HepG2 (cell line): ENCODE measurements at regions not wholly inside any gene's neighbourhood (a gene's known extent, or its start where the extent isn't known, plus 50 kb on each side); places are given as distances from the start of the nearest gene placed in this dataset.

Source experiments
- ETV6 ChIP-seq: sonication (generic); formaldehyde crosslinking; conservative IDR thresholded peaks from 2 replicates; pipeline ENCODE4 v1.4.0; 2020; ENCODE audit warnings: missing genetic modification reagents
- FOXK2 ChIP-seq: fragments of 450-650 bp; IDR thresholded peaks from 2 replicates; pipeline ENCODE4 v1.6.1; 2016
- KMT2B ChIP-seq: IDR thresholded peaks from 2 replicates; pipeline ENCODE4 v1.6.1; 2016; ENCODE audit warnings: missing genetic modification reagents, missing compliant biosample characterization
- MBD4 ChIP-seq: IDR thresholded peaks from 2 replicates; pipeline ENCODE4 v1.6.1; 2012; ENCODE audit warnings: low read length, inconsistent platforms, borderline replicate concordance
- STAT5B ChIP-seq: sonication (generic); formaldehyde crosslinking; IDR thresholded peaks from 2 replicates; pipeline ENCODE4 v1.4.0; 2020; ENCODE audit warnings: missing genetic modification reagents
- ZBTB1 ChIP-seq: sonication (generic); formaldehyde crosslinking; IDR thresholded peaks from 2 replicates; pipeline ENCODE4 v1.4.0; 2020; ENCODE audit warnings: missing genetic modification reagents, borderline replicate concordance
- ZFP62 ChIP-seq: sonication (generic); formaldehyde crosslinking; IDR thresholded peaks from 2 replicates; pipeline ENCODE4 v1.4.0; 2020; ENCODE audit warnings: missing genetic modification reagents
- ZNF292 ChIP-seq: sonication (generic); formaldehyde crosslinking; IDR thresholded peaks from 2 replicates; pipeline ENCODE4 v1.8.1; 2022; ENCODE audit warnings: mild to moderate bottlenecking, low read depth, missing genetic modification reagents, borderline replicate concordance
- ZNF766 ChIP-seq: sonication (generic); formaldehyde crosslinking; IDR thresholded peaks from 2 replicates; pipeline ENCODE4 v1.5.0; 2020; ENCODE audit warnings: missing genetic modification reagents, borderline replicate concordance
- TF ChIP-seq, protein P1 (sequence below): sonication (generic); formaldehyde crosslinking; IDR thresholded peaks from 2 replicates; pipeline ENCODE4 v1.4.0; 2020; ENCODE audit warnings: low read depth, missing genetic modification reagents
- TF ChIP-seq, protein P2 (sequence below): sonication (generic); formaldehyde crosslinking; IDR thresholded peaks from 2 replicates; pipeline ENCODE4 v1.5.0; 2020; ENCODE audit warnings: missing genetic modification reagents
- TF ChIP-seq, protein P3 (sequence below): sonication (generic); formaldehyde crosslinking; IDR thresholded peaks from 2 replicates; pipeline ENCODE4 v1.9.0; 2021; ENCODE audit warnings: missing genetic modification reagents, borderline replicate concordance
- TF ChIP-seq, protein P4 (sequence below): sonication (generic); formaldehyde crosslinking; IDR thresholded peaks from 2 replicates; pipeline ENCODE4 v1.4.0; 2020; ENCODE audit warnings: missing genetic modification reagents, borderline replicate concordance
- TF ChIP-seq, protein P5 (sequence below): sonication (generic); formaldehyde crosslinking; IDR thresholded peaks from 2 replicates; pipeline ENCODE4 v1.8.1; 2023; ENCODE audit warnings: mild to moderate bottlenecking, missing genetic modification reagents

DNA sequence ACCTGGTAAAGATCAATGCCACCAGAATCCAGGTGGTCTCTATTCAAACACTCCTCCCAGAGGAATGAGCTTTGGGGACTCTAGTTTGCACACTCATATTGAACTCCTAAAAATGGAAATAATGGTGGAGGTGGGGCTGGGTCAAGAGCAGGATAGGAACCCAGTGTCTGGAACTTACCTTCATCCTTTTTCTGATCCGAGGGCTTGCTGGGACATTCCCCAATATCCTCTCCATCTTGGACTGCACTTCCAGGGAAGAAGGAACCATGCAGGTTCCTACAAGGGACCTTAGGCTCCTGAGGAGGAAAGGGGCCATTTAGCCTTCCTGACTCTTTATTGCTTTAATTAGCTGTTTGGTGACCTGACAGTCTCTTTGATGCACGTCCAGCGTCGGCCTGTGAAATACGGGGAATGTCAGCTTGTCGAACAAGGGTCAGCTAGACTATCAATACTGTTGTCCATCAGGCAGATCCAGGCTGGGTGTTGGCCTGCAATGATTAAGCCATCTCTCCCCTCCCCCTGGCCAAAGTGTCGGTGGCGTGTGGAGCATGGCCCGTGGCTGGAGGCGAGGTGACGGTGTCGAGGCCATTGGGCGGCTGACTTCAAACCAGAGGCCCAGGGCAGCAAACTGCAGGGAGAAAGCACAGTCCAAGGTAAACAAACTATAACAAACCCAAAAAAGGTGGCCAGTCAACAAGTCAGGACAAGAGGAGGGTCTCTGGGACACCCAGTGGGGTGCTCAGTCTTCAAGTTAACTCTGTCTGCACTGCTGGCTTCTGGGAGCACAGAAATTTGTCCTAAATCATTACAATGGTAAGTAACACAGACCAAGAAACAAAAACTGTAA lies 405.2 kb upstream of the TBX3 start (continued):
- TF ChIP-seq, protein P1, sequence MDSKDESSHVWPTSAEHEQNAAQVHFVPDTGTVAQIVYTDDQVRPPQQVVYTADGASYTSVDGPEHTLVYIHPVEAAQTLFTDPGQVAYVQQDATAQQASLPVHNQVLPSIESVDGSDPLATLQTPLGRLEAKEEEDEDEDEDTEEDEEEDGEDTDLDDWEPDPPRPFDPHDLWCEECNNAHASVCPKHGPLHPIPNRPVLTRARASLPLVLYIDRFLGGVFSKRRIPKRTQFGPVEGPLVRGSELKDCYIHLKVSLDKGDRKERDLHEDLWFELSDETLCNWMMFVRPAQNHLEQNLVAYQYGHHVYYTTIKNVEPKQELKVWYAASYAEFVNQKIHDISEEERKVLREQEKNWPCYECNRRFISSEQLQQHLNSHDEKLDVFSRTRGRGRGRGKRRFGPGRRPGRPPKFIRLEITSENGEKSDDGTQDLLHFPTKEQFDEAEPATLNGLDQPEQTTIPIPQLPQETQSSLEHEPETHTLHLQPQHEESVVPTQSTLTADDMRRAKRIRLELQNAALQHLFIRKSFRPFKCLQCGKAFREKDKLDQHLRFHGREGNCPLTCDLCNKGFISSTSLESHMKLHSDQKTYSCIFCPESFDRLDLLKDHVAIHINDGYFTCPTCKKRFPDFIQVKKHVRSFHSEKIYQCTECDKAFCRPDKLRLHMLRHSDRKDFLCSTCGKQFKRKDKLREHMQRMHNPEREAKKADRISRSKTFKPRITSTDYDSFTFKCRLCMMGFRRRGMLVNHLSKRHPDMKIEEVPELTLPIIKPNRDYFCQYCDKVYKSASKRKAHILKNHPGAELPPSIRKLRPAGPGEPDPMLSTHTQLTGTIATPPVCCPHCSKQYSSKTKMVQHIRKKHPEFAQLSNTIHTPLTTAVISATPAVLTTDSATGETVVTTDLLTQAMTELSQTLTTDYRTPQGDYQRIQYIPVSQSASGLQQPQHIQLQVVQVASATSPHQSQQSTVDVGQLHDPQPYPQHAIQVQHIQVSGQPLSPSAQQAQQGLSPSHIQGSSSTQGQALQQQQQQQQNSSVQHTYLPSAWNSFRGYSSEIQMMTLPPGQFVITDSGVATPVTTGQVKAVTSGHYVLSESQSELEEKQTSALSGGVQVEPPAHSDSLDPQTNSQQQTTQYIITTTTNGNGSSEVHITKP, result 0 out of 2 replicates have a peak, but pooled peaks have one; percentile 49
- no peak for TF ChIP-seq ETV6
- TF ChIP-seq, protein P2, sequence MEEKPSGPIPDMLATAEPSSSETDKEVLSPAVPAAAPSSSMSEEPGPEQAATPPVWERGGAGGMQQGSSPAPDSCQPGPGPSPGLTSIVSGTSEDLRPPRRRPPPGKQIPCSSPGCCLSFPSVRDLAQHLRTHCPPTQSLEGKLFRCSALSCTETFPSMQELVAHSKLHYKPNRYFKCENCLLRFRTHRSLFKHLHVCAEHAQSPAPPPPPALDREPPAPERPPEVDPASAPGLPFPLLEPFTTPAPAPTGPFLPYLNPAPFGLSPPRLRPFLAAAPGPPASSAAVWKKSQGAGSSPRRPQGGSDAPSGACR (CRISPR knock-in tag), result peak; percentile 78; the same call in 1 of the 2 replicates
- TF ChIP-seq, protein P3, sequence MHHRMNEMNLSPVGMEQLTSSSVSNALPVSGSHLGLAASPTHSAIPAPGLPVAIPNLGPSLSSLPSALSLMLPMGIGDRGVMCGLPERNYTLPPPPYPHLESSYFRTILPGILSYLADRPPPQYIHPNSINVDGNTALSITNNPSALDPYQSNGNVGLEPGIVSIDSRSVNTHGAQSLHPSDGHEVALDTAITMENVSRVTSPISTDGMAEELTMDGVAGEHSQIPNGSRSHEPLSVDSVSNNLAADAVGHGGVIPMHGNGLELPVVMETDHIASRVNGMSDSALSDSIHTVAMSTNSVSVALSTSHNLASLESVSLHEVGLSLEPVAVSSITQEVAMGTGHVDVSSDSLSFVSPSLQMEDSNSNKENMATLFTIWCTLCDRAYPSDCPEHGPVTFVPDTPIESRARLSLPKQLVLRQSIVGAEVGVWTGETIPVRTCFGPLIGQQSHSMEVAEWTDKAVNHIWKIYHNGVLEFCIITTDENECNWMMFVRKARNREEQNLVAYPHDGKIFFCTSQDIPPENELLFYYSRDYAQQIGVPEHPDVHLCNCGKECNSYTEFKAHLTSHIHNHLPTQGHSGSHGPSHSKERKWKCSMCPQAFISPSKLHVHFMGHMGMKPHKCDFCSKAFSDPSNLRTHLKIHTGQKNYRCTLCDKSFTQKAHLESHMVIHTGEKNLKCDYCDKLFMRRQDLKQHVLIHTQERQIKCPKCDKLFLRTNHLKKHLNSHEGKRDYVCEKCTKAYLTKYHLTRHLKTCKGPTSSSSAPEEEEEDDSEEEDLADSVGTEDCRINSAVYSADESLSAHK, result no peak
- TF ChIP-seq ZNF292 (CRISPR knock-in tag), result peak; percentile 97
- TF ChIP-seq FOXK2, result no peak
- TF ChIP-seq ZNF766 (CRISPR knock-in tag), result peak; percentile 48; the same call in 1 of the 2 replicates
- no peak for TF ChIP-seq ZBTB1 (CRISPR knock-in tag)
- TF ChIP-seq STAT5B, result no peak
- TF ChIP-seq ZFP62 (CRISPR knock-in tag), result no peak
- TF ChIP-seq, protein P4, sequence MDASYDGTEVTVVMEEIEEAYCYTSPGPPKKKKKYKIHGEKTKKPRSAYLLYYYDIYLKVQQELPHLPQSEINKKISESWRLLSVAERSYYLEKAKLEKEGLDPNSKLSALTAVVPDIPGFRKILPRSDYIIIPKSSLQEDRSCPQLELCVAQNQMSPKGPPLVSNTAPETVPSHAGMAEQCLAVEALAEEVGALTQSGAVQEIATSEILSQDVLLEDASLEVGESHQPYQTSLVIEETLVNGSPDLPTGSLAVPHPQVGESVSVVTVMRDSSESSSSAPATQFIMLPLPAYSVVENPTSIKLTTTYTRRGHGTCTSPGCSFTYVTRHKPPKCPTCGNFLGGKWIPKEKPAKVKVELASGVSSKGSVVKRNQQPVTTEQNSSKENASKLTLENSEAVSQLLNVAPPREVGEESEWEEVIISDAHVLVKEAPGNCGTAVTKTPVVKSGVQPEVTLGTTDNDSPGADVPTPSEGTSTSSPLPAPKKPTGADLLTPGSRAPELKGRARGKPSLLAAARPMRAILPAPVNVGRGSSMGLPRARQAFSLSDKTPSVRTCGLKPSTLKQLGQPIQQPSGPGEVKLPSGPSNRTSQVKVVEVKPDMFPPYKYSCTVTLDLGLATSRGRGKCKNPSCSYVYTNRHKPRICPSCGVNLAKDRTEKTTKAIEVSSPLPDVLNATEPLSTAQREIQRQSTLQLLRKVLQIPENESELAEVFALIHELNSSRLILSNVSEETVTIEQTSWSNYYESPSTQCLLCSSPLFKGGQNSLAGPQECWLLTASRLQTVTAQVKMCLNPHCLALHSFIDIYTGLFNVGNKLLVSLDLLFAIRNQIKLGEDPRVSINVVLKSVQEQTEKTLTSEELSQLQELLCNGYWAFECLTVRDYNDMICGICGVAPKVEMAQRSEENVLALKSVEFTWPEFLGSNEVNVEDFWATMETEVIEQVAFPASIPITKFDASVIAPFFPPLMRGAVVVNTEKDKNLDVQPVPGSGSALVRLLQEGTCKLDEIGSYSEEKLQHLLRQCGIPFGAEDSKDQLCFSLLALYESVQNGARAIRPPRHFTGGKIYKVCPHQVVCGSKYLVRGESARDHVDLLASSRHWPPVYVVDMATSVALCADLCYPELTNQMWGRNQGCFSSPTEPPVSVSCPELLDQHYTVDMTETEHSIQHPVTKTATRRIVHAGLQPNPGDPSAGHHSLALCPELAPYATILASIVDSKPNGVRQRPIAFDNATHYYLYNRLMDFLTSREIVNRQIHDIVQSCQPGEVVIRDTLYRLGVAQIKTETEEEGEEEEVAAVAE, result no peak
- TF ChIP-seq KMT2B (CRISPR knock-in tag), result 0 out of 2 replicates have a peak, but pooled peaks have one; percentile 55
- TF ChIP-seq, protein P5, sequence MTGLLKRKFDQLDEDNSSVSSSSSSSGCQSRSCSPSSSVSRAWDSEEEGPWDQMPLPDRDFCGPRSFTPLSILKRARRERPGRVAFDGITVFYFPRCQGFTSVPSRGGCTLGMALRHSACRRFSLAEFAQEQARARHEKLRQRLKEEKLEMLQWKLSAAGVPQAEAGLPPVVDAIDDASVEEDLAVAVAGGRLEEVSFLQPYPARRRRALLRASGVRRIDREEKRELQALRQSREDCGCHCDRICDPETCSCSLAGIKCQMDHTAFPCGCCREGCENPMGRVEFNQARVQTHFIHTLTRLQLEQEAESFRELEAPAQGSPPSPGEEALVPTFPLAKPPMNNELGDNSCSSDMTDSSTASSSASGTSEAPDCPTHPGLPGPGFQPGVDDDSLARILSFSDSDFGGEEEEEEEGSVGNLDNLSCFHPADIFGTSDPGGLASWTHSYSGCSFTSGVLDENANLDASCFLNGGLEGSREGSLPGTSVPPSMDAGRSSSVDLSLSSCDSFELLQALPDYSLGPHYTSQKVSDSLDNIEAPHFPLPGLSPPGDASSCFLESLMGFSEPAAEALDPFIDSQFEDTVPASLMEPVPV (CRISPR knock-in tag), result 0 out of 2 replicates have a peak, but pooled peaks have one; percentile 58
- TF ChIP-seq MBD4, result no peak
